CD8-positive, alpha-beta memory T cell (primary cell): ENCODE measurements at regions not wholly inside any gene's neighbourhood (a gene's known extent, or its start where the extent isn't known, plus 50 kb on each side); places are given as distances from the start of the nearest gene placed in this dataset.

Experiments used
- CTCF ChIA-PET: fragments of 350-600 bp; sonication (Branson Sonifier 250); formaldehyde crosslinking; loops from one replicate; lab custom pipeline; 2021; ENCODE audit warnings: antibody characterized with exemption; lab: Charles Lee
- POLR2A ChIA-PET: fragments of 350-600 bp; sonication (Branson Sonifier 250); formaldehyde crosslinking; loops from one replicate; lab custom pipeline; 2021; ENCODE audit warnings: antibody characterized with exemption; lab: Charles Lee
- DNase-seq, 5 donors: peaks; one replicate each; pipeline versions ENCODE4 v3.0.0 to v3.0.0-alpha.2; 2020 to 2022; ENCODE audit warnings: mixed read lengths in 1 of 5
- H3K27ac ChIP-seq: one replicate; pipeline ENCODE4 v1.7.0; 2013; ENCODE audit warnings: low read depth, mild to moderate bottlenecking, low read length, moderate library complexity
- H3K27me3 ChIP-seq: 2 replicates; pipeline ENCODE4 v1.7.0; 2013; ENCODE audit warnings: low read length, mild to moderate bottlenecking; ENCODE audit not compliant: insufficient read depth, poor library complexity, severe bottlenecking
- H3K36me3 ChIP-seq: 2 replicates; pipeline ENCODE4 v1.7.0; 2013; ENCODE audit warnings: mild to moderate bottlenecking, low read length, moderate library complexity; ENCODE audit not compliant: insufficient read depth
- H3K4me1 ChIP-seq: 2 replicates; pipeline ENCODE4 v1.7.0; 2013; ENCODE audit warnings: mild to moderate bottlenecking, low read length, moderate library complexity; ENCODE audit not compliant: insufficient read depth
- H3K4me3 ChIP-seq: 2 replicates; pipeline ENCODE4 v1.7.0; 2013; ENCODE audit warnings: mild to moderate bottlenecking, low read length
- H3K9me3 ChIP-seq: 2 replicates; pipeline ENCODE4 v1.7.0; 2013; ENCODE audit warnings: mild to moderate bottlenecking, low read length
- H3K27ac Mint-ChIP-seq, 8 donors: one replicate each; pipeline ENCODE4 v1.8.0; 2020 to 2021; ENCODE audit warnings: mixed read lengths in 8 of 8, mild to moderate bottlenecking in 6 of 8, inconsistent platforms in 3 of 8, moderate library complexity in 3 of 8
- H3K27me3 Mint-ChIP-seq, 2 donors: one replicate each; pipeline ENCODE4 v1.8.0; 2020 to 2021; ENCODE audit warnings: mixed read lengths in 2 of 2, mild to moderate bottlenecking in 1 of 2, moderate library complexity in 1 of 2
- H3K36me3 Mint-ChIP-seq, 3 donors: one replicate each; pipeline ENCODE4 v1.8.0; 2020 to 2021; ENCODE audit warnings: mixed read lengths in 3 of 3, inconsistent platforms in 1 of 3, mild to moderate bottlenecking in 1 of 3
- H3K4me1 Mint-ChIP-seq, 3 donors: one replicate each; pipeline ENCODE4 v1.8.0; 2020 to 2021; ENCODE audit warnings: mixed read lengths in 3 of 3, inconsistent platforms in 1 of 3, mild to moderate bottlenecking in 1 of 3
- H3K4me3 Mint-ChIP-seq, 7 donors: one replicate each; pipeline ENCODE4 v1.8.0; 2020 to 2021; ENCODE audit warnings: mixed read lengths in 7 of 7, mild to moderate bottlenecking in 6 of 7, moderate library complexity in 4 of 7, inconsistent platforms in 2 of 7
- H3K9me3 Mint-ChIP-seq, 5 donors: one replicate each; pipeline ENCODE4 v1.8.0; 2020 to 2022; ENCODE audit warnings: mixed read lengths in 5 of 5, mild to moderate bottlenecking in 3 of 5, moderate library complexity in 2 of 5, inconsistent platforms in 1 of 5

DNA sequence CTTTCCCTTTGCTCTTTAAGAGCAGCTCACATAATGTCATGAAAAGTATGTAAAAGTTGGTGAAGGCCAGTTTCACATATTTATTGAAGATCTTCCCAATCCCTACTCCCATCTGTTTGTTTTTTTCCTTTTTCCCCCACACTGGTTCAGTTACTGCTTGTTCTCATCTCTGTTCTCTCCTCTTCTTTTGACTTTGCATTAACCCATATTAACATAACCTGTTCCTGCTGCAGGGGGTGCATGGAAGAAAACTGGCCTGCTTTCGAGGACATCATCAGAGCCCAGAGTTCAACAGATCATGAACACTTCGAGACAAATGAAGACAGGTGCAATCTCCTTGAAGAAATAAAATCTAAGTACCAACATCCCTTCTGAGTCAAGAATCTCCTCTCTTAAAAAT lies 93.3 kb upstream of the FAM3C start:
- H3K27ac ChIP-seq = no peak overlapping the region
- Mint-ChIP-seq H3K4me1 (peaks cover 2 to 6% (median 4%) of the 10 kb centered on the region in 3 donors), H3K4me3 (no peak overlapping the region), H3K9me3 (no peaks in the 10 kb centered on the region), H3K27ac (no peak overlapping the region), H3K27me3 (peaks cover 0 to 3% of the 10 kb centered on the region in 2 donors), H3K36me3 (no peaks in the 10 kb centered on the region)
- no peaks in the 10 kb centered on the region for H3K36me3 ChIP-seq
- DNase-seq = no peak
- no peaks in the 10 kb centered on the region for H3K27me3 ChIP-seq
- POLR2A ChIA-PET = no interaction called here
- CTCF ChIA-PET = no interaction called here
- H3K4me3 ChIP-seq = no peak overlapping the region
- no peaks in the 10 kb centered on the region for H3K4me1 ChIP-seq
- no peaks in the 10 kb centered on the region for H3K9me3 ChIP-seq

- ChIA-PET POLR2A (no interaction called here), CTCF (no interaction called here)
- H3K36me3 ChIP-seq = no peaks in the 10 kb centered on the region
- Mint-ChIP-seq H3K27me3 (peaks cover 0 to 3% of the 10 kb centered on the region in 2 donors), H3K36me3 (no peaks in the 10 kb centered on the region), H3K4me3 (no peak overlapping the region), H3K4me1 (peaks cover 2 to 6% (median 4%) of the 10 kb centered on the region in 3 donors), H3K27ac (no peak overlapping the region), H3K9me3 (no peaks in the 10 kb centered on the region)
- no peaks in the 10 kb centered on the region for H3K4me1 ChIP-seq
- H3K27ac ChIP-seq = no peak overlapping the region
- H3K4me3 ChIP-seq = no peak overlapping the region
- no peaks in the 10 kb centered on the region for H3K27me3 ChIP-seq
- DNase-seq = no peak
- H3K9me3 ChIP-seq = no peaks in the 10 kb centered on the region
These were observed 92.1 kb upstream of the FAM3C start for GRCh38 chr7:121488111-121488650.

GRCh38 chr7:121486590-121486989 lies 90.5 kb upstream of the FAM3C start:
- H3K4me3 Mint-ChIP-seq = no peak overlapping the region
- POLR2A ChIA-PET = no interaction called here
- Histone ChIP-seq H3K4me3 (no peak overlapping the region), H3K27ac (no peak overlapping the region), H3K4me1 (no peaks in the 10 kb centered on the region), H3K9me3 (no peaks in the 10 kb centered on the region), H3K36me3 (no peaks in the 10 kb centered on the region), H3K27me3 (no peaks in the 10 kb centered on the region)
- no peak overlapping the region for H3K27ac Mint-ChIP-seq
- H3K9me3 Mint-ChIP-seq = no peaks in the 10 kb centered on the region
- H3K36me3 Mint-ChIP-seq = no peaks in the 10 kb centered on the region
- DNase-seq = no peak
- CTCF ChIA-PET = no interaction called here
- peaks cover 6 to 13% (median 12%) of the 10 kb centered on the region in 3 donors for H3K4me1 Mint-ChIP-seq
- peaks cover 0 to 2% of the 10 kb centered on the region in 2 donors for H3K27me3 Mint-ChIP-seq

GRCh38 chr7:121485467-121486243 lies 89.5 kb upstream of the FAM3C start:
- H3K27ac Mint-ChIP-seq = no peak overlapping the region
- Histone ChIP-seq H3K27ac (no peak overlapping the region), H3K9me3 (no peaks in the 10 kb centered on the region), H3K4me1 (no peaks in the 10 kb centered on the region), H3K27me3 (no peaks in the 10 kb centered on the region), H3K36me3 (no peaks in the 10 kb centered on the region), H3K4me3 (no peak overlapping the region)
- H3K4me1 Mint-ChIP-seq = peaks cover 6 to 13% (median 13%) of the 10 kb centered on the region in 3 donors
- H3K9me3 Mint-ChIP-seq = no peaks in the 10 kb centered on the region
- no peaks in the 10 kb centered on the region for H3K27me3 Mint-ChIP-seq
- H3K36me3 Mint-ChIP-seq = no peaks in the 10 kb centered on the region
- no peak for DNase-seq
- H3K4me3 Mint-ChIP-seq = no peak overlapping the region
- ChIA-PET CTCF (no interaction called here), POLR2A (no interaction called here)

DNA sequence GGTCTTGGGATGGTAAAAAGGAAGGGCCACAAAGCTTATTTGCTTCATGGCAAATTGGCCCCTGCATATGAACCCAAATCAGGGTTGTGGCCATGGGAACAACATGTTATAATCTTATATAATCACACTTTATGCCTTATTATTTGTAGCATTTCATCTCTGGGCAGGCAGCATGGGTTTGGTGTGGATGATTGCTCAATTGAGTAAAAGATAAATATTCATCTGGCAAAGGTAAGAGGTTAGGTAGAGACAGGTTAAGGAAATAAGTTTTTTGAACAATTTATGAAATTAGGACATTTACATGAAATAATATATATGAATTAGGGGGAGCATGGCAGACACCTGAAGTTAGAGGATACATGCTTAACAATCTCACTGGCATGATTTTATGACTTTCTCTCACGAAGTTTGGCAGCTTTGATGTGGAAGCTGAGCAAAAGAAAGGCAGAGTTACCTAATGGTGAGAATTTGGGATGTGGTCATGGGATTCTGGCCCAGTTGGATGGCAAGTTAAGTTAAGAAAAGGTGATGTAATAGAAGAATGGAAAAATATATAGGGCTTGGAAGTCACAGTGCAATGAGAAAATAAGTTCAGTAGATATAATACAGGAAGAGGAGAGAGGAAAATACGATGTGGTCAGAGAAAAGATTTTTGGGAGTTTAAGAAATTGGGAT lies 88.1 kb upstream of the FAM3C start:
- POLR2A ChIA-PET = no interaction called here

GRCh38 chr7:121480566-121481335 lies 84.6 kb upstream of the FAM3C start:
- ChIA-PET CTCF (interaction anchor here (0.9 to 1.3 kb wide), 2 partner anchors 84 to 86 kb away, joined by 3 to 4 read pairs; partner anchors contain the start of gene FAM3C), POLR2A (no interaction called here)
- no peak for DNase-seq
- Mint-ChIP-seq H3K9me3 (no peaks in the 10 kb centered on the region), H3K27ac (no peak overlapping the region), H3K27me3 (no peaks in the 10 kb centered on the region), H3K36me3 (no peaks in the 10 kb centered on the region), H3K4me3 (no peak overlapping the region), H3K4me1 (peaks cover 4 to 8% (median 7%) of the 10 kb centered on the region in 3 donors)
- Histone ChIP-seq H3K4me1 (no peaks in the 10 kb centered on the region), H3K36me3 (no peaks in the 10 kb centered on the region), H3K27ac (no peak overlapping the region), H3K9me3 (no peaks in the 10 kb centered on the region), H3K4me3 (no peak overlapping the region), H3K27me3 (no peaks in the 10 kb centered on the region)

More for the DNA sequence above, 88.1 kb upstream of the FAM3C start:
- CTCF ChIA-PET = interaction anchor here (1.5 kb wide), 1 partner anchor 12 kb away, joined by 5 read pairs; no protein-coding TSS in a partner anchor
- H3K4me3 Mint-ChIP-seq = no peak overlapping the region
- Histone ChIP-seq H3K27me3 (no peaks in the 10 kb centered on the region), H3K9me3 (no peaks in the 10 kb centered on the region), H3K4me1 (no peaks in the 10 kb centered on the region), H3K4me3 (no peak overlapping the region), H3K36me3 (no peaks in the 10 kb centered on the region), H3K27ac (no peak overlapping the region)
- H3K4me1 Mint-ChIP-seq = peaks cover 6 to 13% (median 13%) of the 10 kb centered on the region in 3 donors
- no peak for DNase-seq
- no peaks in the 10 kb centered on the region for H3K36me3 Mint-ChIP-seq
- H3K27ac Mint-ChIP-seq = peak overlapping the region in 1 of 8 donors; percentile 16
- H3K9me3 Mint-ChIP-seq = no peaks in the 10 kb centered on the region
- H3K27me3 Mint-ChIP-seq = no peaks in the 10 kb centered on the region

DNA sequence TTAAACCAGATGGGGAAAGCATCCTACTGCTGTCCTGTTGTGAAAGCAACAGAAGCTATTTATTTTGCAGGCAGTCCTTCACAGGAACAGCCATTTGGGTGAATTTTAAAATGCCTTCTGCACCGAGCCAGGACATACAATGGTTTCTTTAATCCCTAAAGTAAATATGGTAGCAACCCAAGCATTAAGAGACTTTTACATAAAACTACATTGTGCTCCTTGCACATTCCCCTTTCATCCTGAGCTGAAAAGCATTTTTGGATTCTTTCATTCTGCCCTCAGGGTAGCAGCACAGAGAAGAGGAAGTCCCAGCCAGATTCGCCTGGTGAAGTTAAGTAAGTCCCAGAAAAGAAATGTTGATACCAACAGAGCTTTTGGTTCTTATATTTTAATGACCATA lies 84.0 kb upstream of the FAM3C start:
- no peaks in the 10 kb centered on the region for H3K9me3 Mint-ChIP-seq
- Histone ChIP-seq H3K27me3 (no peaks in the 10 kb centered on the region), H3K9me3 (no peaks in the 10 kb centered on the region), H3K36me3 (no peaks in the 10 kb centered on the region), H3K4me1 (no peaks in the 10 kb centered on the region), H3K4me3 (no peak overlapping the region), H3K27ac (no peak overlapping the region)
- H3K27ac Mint-ChIP-seq = no peak overlapping the region
- POLR2A ChIA-PET = no interaction called here
- no peak for DNase-seq
- CTCF ChIA-PET = no interaction called here
- peaks cover 4 to 8% (median 7%) of the 10 kb centered on the region in 3 donors for H3K4me1 Mint-ChIP-seq
- no peaks in the 10 kb centered on the region for H3K27me3 Mint-ChIP-seq
- H3K4me3 Mint-ChIP-seq = no peak overlapping the region
- H3K36me3 Mint-ChIP-seq = no peaks in the 10 kb centered on the region
